GM12872 (cell line): ENCODE measurements at regions not wholly inside any gene's neighbourhood (a gene's known extent, or its start where the extent isn't known, plus 50 kb on each side); places are given as distances from the start of the nearest gene placed in this dataset.

Experiments used
- CTCF ChIP-seq: IDR thresholded peaks from 3 replicates; pipeline ENCODE4 v1.5.1; 2011; ENCODE audit warnings: low read depth, mild to moderate bottlenecking, low read length, moderate library complexity; ENCODE audit not compliant: insufficient read depth

DNA sequence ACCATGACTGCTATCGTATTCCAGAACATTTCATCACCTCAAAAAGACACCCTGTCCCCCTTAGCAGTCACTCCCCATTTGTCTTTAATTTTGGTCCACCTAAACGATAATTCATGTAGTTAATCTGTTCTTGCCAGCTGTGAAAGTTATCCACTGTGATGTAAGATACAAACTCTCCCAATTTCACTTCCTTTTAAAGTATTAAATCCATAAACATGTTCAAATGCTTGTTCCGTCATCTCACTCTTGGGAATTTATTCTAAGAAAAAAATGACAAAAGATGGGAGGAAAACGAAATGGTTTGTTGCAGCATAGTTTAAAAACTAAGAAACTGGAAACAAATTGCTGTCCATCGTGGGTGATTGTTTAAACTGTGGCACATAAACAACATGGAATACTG, 53.7 kb upstream of the IRF2 start:
- TF ChIP-seq CTCF: no peak

GRCh38 chr4:184526228-184526627, 51.9 kb upstream of the IRF2 start:
- TF ChIP-seq CTCF: no peak
